ENCODE measurements at regions not wholly inside any gene's neighbourhood (a gene's known extent, or its start where the extent isn't known, plus 50 kb on each side); places are given as distances from the start of the nearest gene placed in this dataset.

- no peak overlapping the region for H3K4me3 ChIP-seq
- H3K9me3 ChIP-seq (ENCODE audit: low read depth, low read length), result no peaks in the 10 kb centered on the region
- TF ChIP-seq POLR2AphosphoS5 (IDR thresholded peaks at IDR 0.05; ENCODE audit: borderline replicate concordance, low read depth, low read length) (no peak), FOXP2 (optimal IDR thresholded peaks at IDR 0.05; ENCODE audit: control extremely low read depth, extremely low read length, insufficient read depth) (no peak), EZH2 (IDR thresholded peaks at IDR 0.05) (no peak)
- H3K27ac ChIP-seq, result no peak overlapping the region
- H3K36me3 ChIP-seq (ENCODE audit: insufficient read depth, low read length), result no peaks in the 10 kb centered on the region
- no peak for DNase-seq (ENCODE audit: low read depth, low spot score)
- no peak overlapping the region for H3K9ac ChIP-seq (ENCODE audit: insufficient read length)
Observed at GRCh38 chr6:166779381-166779780, 152.3 kb upstream of the RPS6KA2 start.

GRCh38 chr6:166778776-166779175 lies 151.7 kb upstream of the RPS6KA2 start:
- TF ChIP-seq EZH2 (IDR thresholded peaks at IDR 0.05), result no peak
- no peak for TF ChIP-seq POLR2AphosphoS5 (IDR thresholded peaks at IDR 0.05; ENCODE audit: borderline replicate concordance, low read depth, low read length)
- TF ChIP-seq FOXP2 (optimal IDR thresholded peaks at IDR 0.05; ENCODE audit: control extremely low read depth, extremely low read length, insufficient read depth), result no peak
- no peak overlapping the region for H3K9ac ChIP-seq (ENCODE audit: insufficient read length)
- no peaks in the 10 kb centered on the region for H3K9me3 ChIP-seq (ENCODE audit: low read depth, low read length)
- H3K4me3 ChIP-seq, result no peak overlapping the region
- DNase-seq (ENCODE audit: low read depth, low spot score), result no peak
- no peak overlapping the region for H3K27ac ChIP-seq
- H3K36me3 ChIP-seq (ENCODE audit: insufficient read depth, low read length), result no peaks in the 10 kb centered on the region

GRCh38 chr6:166778046-166778445 lies 151.0 kb upstream of the RPS6KA2 start:
- TF ChIP-seq POLR2AphosphoS5 (IDR thresholded peaks at IDR 0.05; ENCODE audit: borderline replicate concordance, low read depth, low read length) (no peak), EZH2 (IDR thresholded peaks at IDR 0.05) (no peak), FOXP2 (optimal IDR thresholded peaks at IDR 0.05; ENCODE audit: control extremely low read depth, extremely low read length, insufficient read depth) (no peak)
- Histone ChIP-seq H3K4me3 (no peak overlapping the region), H3K27ac (no peak overlapping the region), H3K9me3 (ENCODE audit: low read depth, low read length) (no peaks in the 10 kb centered on the region), H3K36me3 (ENCODE audit: insufficient read depth, low read length) (no peaks in the 10 kb centered on the region), H3K9ac (ENCODE audit: insufficient read length) (no peak overlapping the region)
- DNase-seq (ENCODE audit: low read depth, low spot score), result no peak

- TF ChIP-seq FOXP2 (optimal IDR thresholded peaks at IDR 0.05; ENCODE audit: control extremely low read depth, extremely low read length, insufficient read depth) (no peak), EZH2 (IDR thresholded peaks at IDR 0.05) (no peak), POLR2AphosphoS5 (IDR thresholded peaks at IDR 0.05; ENCODE audit: borderline replicate concordance, low read depth, low read length) (no peak)
- Histone ChIP-seq H3K9ac (ENCODE audit: insufficient read length) (no peak overlapping the region), H3K4me3 (no peak overlapping the region), H3K27ac (no peak overlapping the region), H3K36me3 (ENCODE audit: insufficient read depth, low read length) (no peaks in the 10 kb centered on the region), H3K9me3 (ENCODE audit: low read depth, low read length) (no peaks in the 10 kb centered on the region)
- no peak for DNase-seq (ENCODE audit: low read depth, low spot score)
Observed at GRCh38 chr6:166777096-166777630, 150.1 kb upstream of the RPS6KA2 start.

GRCh38 chr6:166776571-166776970 lies 149.5 kb upstream of the RPS6KA2 start:
- Histone ChIP-seq H3K4me3 (no peak overlapping the region), H3K9ac (ENCODE audit: insufficient read length) (no peak overlapping the region), H3K27ac (no peak overlapping the region), H3K36me3 (ENCODE audit: insufficient read depth, low read length) (no peaks in the 10 kb centered on the region), H3K9me3 (ENCODE audit: low read depth, low read length) (no peaks in the 10 kb centered on the region)
- DNase-seq (ENCODE audit: low read depth, low spot score), result no peak
- no peak for TF ChIP-seq EZH2 (IDR thresholded peaks at IDR 0.05)
- TF ChIP-seq POLR2AphosphoS5 (IDR thresholded peaks at IDR 0.05; ENCODE audit: borderline replicate concordance, low read depth, low read length), result no peak
- TF ChIP-seq FOXP2 (optimal IDR thresholded peaks at IDR 0.05; ENCODE audit: control extremely low read depth, extremely low read length, insufficient read depth), result no peak

- TF ChIP-seq POLR2AphosphoS5 (IDR thresholded peaks at IDR 0.05; ENCODE audit: borderline replicate concordance, low read depth, low read length), result no peak
- no peak for TF ChIP-seq EZH2 (IDR thresholded peaks at IDR 0.05)
- no peak for TF ChIP-seq FOXP2 (optimal IDR thresholded peaks at IDR 0.05; ENCODE audit: control extremely low read depth, extremely low read length, insufficient read depth)
- H3K27ac ChIP-seq, result no peak overlapping the region
- DNase-seq (ENCODE audit: low read depth, low spot score), result no peak
- no peak overlapping the region for H3K9ac ChIP-seq (ENCODE audit: insufficient read length)
- no peaks in the 10 kb centered on the region for H3K9me3 ChIP-seq (ENCODE audit: low read depth, low read length)
- no peak overlapping the region for H3K4me3 ChIP-seq
- no peaks in the 10 kb centered on the region for H3K36me3 ChIP-seq (ENCODE audit: insufficient read depth, low read length)
Observed at GRCh38 chr6:166775923-166776220, 148.8 kb upstream of the RPS6KA2 start.

GRCh38 chr6:166775180-166775922 lies 148.3 kb upstream of the RPS6KA2 start:
- Histone ChIP-seq H3K4me3 (no peak overlapping the region), H3K27ac (no peak overlapping the region), H3K9ac (ENCODE audit: insufficient read length) (no peak overlapping the region), H3K36me3 (ENCODE audit: insufficient read depth, low read length) (no peaks in the 10 kb centered on the region), H3K9me3 (ENCODE audit: low read depth, low read length) (no peaks in the 10 kb centered on the region)
- no peak for TF ChIP-seq FOXP2 (optimal IDR thresholded peaks at IDR 0.05; ENCODE audit: control extremely low read depth, extremely low read length, insufficient read depth)
- no peak for TF ChIP-seq EZH2 (IDR thresholded peaks at IDR 0.05)
- no peak for TF ChIP-seq POLR2AphosphoS5 (IDR thresholded peaks at IDR 0.05; ENCODE audit: borderline replicate concordance, low read depth, low read length)
- DNase-seq (ENCODE audit: low read depth, low spot score), result peak; percentile 39

- no peaks in the 10 kb centered on the region for H3K36me3 ChIP-seq (ENCODE audit: insufficient read depth, low read length)
- no peak for TF ChIP-seq POLR2AphosphoS5 (IDR thresholded peaks at IDR 0.05; ENCODE audit: borderline replicate concordance, low read depth, low read length)
- no peak for TF ChIP-seq EZH2 (IDR thresholded peaks at IDR 0.05)
- TF ChIP-seq FOXP2 (optimal IDR thresholded peaks at IDR 0.05; ENCODE audit: control extremely low read depth, extremely low read length, insufficient read depth), result no peak
- H3K27ac ChIP-seq, result no peak overlapping the region
- no peak overlapping the region for H3K4me3 ChIP-seq
- no peak for DNase-seq (ENCODE audit: low read depth, low spot score)
- no peak overlapping the region for H3K9ac ChIP-seq (ENCODE audit: insufficient read length)
- H3K9me3 ChIP-seq (ENCODE audit: low read depth, low read length), result no peaks in the 10 kb centered on the region
Observed at GRCh38 chr6:166774770-166775169, 147.7 kb upstream of the RPS6KA2 start.

GRCh38 chr6:166774292-166774691 lies 147.2 kb upstream of the RPS6KA2 start:
- no peaks in the 10 kb centered on the region for H3K9me3 ChIP-seq (ENCODE audit: low read depth, low read length)
- H3K36me3 ChIP-seq (ENCODE audit: insufficient read depth, low read length), result no peaks in the 10 kb centered on the region
- no peak overlapping the region for H3K4me3 ChIP-seq
- H3K9ac ChIP-seq (ENCODE audit: insufficient read length), result no peak overlapping the region
- DNase-seq (ENCODE audit: low read depth, low spot score), result no peak
- TF ChIP-seq FOXP2 (optimal IDR thresholded peaks at IDR 0.05; ENCODE audit: control extremely low read depth, extremely low read length, insufficient read depth), result no peak
- TF ChIP-seq POLR2AphosphoS5 (IDR thresholded peaks at IDR 0.05; ENCODE audit: borderline replicate concordance, low read depth, low read length), result no peak
- no peak for TF ChIP-seq EZH2 (IDR thresholded peaks at IDR 0.05)
- H3K27ac ChIP-seq, result no peak overlapping the region
